ENCODE measurements at regions not wholly inside any gene's neighbourhood (a gene's known extent, or its start where the extent isn't known, plus 50 kb on each side); places are given as distances from the start of the nearest gene placed in this dataset.
"Not testable (repeated sequence)": the region's sequence is repeated elsewhere in the genome, so short reads cannot be mapped to it uniquely, and the experiment has no call there.

GRCh38 chr18:39230086-39230803, 1664.6 kb upstream of the CELF4 start:
- no peak for DNase-seq
- Histone ChIP-seq H3K27me3 (no peaks in the 10 kb centered on the region), H3K9me3 (no peaks in the 10 kb centered on the region)

GRCh38 chr18:39227769-39228168, 1662.2 kb upstream of the CELF4 start:
- H3K36me3 ChIP-seq, DNase-seq, H3K9me3 ChIP-seq, H3K27me3 ChIP-seq, H3K4me3 ChIP-seq: not testable (repeated sequence)

More at GRCh38 chr18:39230086-39230803, 1664.6 kb upstream of the CELF4 start:
- H3K4me3 ChIP-seq: no peak overlapping the region
- H3K36me3 ChIP-seq: no peaks in the 10 kb centered on the region

GRCh38 chr18:39225373-39225772, 1659.8 kb upstream of the CELF4 start:
- no peak for DNase-seq

GRCh38 chr18:39223283-39223682, 1657.7 kb upstream of the CELF4 start:
- Histone ChIP-seq H3K9me3 (no peaks in the 10 kb centered on the region), H3K36me3 (no peaks in the 10 kb centered on the region), H3K27me3 (no peaks in the 10 kb centered on the region), H3K4me3 (no peak overlapping the region)
- DNase-seq: no peak

More at GRCh38 chr18:39225373-39225772, 1659.8 kb upstream of the CELF4 start:
- Histone ChIP-seq H3K9me3 (no peaks in the 10 kb centered on the region), H3K4me3 (no peak overlapping the region), H3K27me3 (no peaks in the 10 kb centered on the region), H3K36me3 (no peaks in the 10 kb centered on the region)

GRCh38 chr18:39215920-39216319, 1650.3 kb upstream of the CELF4 start:
- no peak overlapping the region for H3K4me3 ChIP-seq
- no peaks in the 10 kb centered on the region for H3K27me3 ChIP-seq
- DNase-seq: no peak
- H3K36me3 ChIP-seq: no peaks in the 10 kb centered on the region
- no peaks in the 10 kb centered on the region for H3K9me3 ChIP-seq

- no peak for DNase-seq
- Histone ChIP-seq H3K36me3 (no peaks in the 10 kb centered on the region), H3K27me3 (no peaks in the 10 kb centered on the region), H3K9me3 (no peaks in the 10 kb centered on the region), H3K4me3 (no peak overlapping the region)
Observed at GRCh38 chr18:39211461-39211860, 1645.9 kb upstream of the CELF4 start.

GRCh38 chr18:39209173-39209572, 1643.6 kb upstream of the CELF4 start:
- DNase-seq: no peak
- Histone ChIP-seq H3K9me3 (no peaks in the 10 kb centered on the region), H3K36me3 (no peaks in the 10 kb centered on the region), H3K27me3 (no peaks in the 10 kb centered on the region), H3K4me3 (no peak overlapping the region)

GRCh38 chr18:39208729-39209128, 1643.1 kb upstream of the CELF4 start:
- Histone ChIP-seq H3K27me3 (no peaks in the 10 kb centered on the region), H3K36me3 (no peaks in the 10 kb centered on the region), H3K4me3 (no peak overlapping the region), H3K9me3 (no peaks in the 10 kb centered on the region)
- no peak for DNase-seq

GRCh38 chr18:39208190-39208589, 1642.6 kb upstream of the CELF4 start:
- Histone ChIP-seq H3K36me3 (no peaks in the 10 kb centered on the region), H3K9me3 (no peaks in the 10 kb centered on the region), H3K27me3 (no peaks in the 10 kb centered on the region), H3K4me3 (no peak overlapping the region)
- DNase-seq: no peak

- DNase-seq, H3K36me3 ChIP-seq, H3K27me3 ChIP-seq, H3K4me3 ChIP-seq, H3K9me3 ChIP-seq: not testable (repeated sequence)
Observed at GRCh38 chr18:39206398-39207103, 1641.0 kb upstream of the CELF4 start.

GRCh38 chr18:39205565-39206195, 1640.1 kb upstream of the CELF4 start:
- H3K9me3 ChIP-seq: no peaks in the 10 kb centered on the region
- no peaks in the 10 kb centered on the region for H3K36me3 ChIP-seq
- H3K4me3 ChIP-seq: no peak overlapping the region
- no peak for DNase-seq
- H3K27me3 ChIP-seq: no peaks in the 10 kb centered on the region

- DNase-seq: no peak
- H3K4me3 ChIP-seq: no peak overlapping the region
- no peaks in the 10 kb centered on the region for H3K27me3 ChIP-seq
- no peaks in the 10 kb centered on the region for H3K9me3 ChIP-seq
- no peaks in the 10 kb centered on the region for H3K36me3 ChIP-seq
Observed at GRCh38 chr18:39200153-39200552, 1634.6 kb upstream of the CELF4 start.

- DNase-seq: no peak
- H3K9me3 ChIP-seq: no peaks in the 10 kb centered on the region
- H3K36me3 ChIP-seq: no peaks in the 10 kb centered on the region
- H3K4me3 ChIP-seq: no peak overlapping the region
- no peaks in the 10 kb centered on the region for H3K27me3 ChIP-seq
Observed at GRCh38 chr18:39199231-39199855, 1633.7 kb upstream of the CELF4 start.

- peak; percentile 44 for DNase-seq
- H3K27me3 ChIP-seq: no peaks in the 10 kb centered on the region
- no peaks in the 10 kb centered on the region for H3K9me3 ChIP-seq
- no peaks in the 10 kb centered on the region for H3K36me3 ChIP-seq
- no peak overlapping the region for H3K4me3 ChIP-seq
Observed at GRCh38 chr18:39198376-39198775, 1632.8 kb upstream of the CELF4 start.

- Histone ChIP-seq H3K4me3 (no peak overlapping the region), H3K9me3 (no peaks in the 10 kb centered on the region), H3K36me3 (no peaks in the 10 kb centered on the region), H3K27me3 (no peaks in the 10 kb centered on the region)
- no peak for DNase-seq
Observed at GRCh38 chr18:39191931-39192330, 1626.3 kb upstream of the CELF4 start.

GRCh38 chr18:39191058-39191457, 1625.5 kb upstream of the CELF4 start:
- no peaks in the 10 kb centered on the region for H3K36me3 ChIP-seq
- no peak for DNase-seq
- no peaks in the 10 kb centered on the region for H3K27me3 ChIP-seq
- no peak overlapping the region for H3K4me3 ChIP-seq
- no peaks in the 10 kb centered on the region for H3K9me3 ChIP-seq

- Histone ChIP-seq H3K36me3 (no peaks in the 10 kb centered on the region), H3K4me3 (no peak overlapping the region), H3K9me3 (no peaks in the 10 kb centered on the region), H3K27me3 (no peaks in the 10 kb centered on the region)
- no peak for DNase-seq
Observed at GRCh38 chr18:39190508-39190907, 1624.9 kb upstream of the CELF4 start.

Data from MG63 (cell line).